ENCODE measurements at regions not wholly inside any gene's neighbourhood (a gene's known extent, or its start where the extent isn't known, plus 50 kb on each side); places are given as distances from the start of the nearest gene placed in this dataset.

DNA sequence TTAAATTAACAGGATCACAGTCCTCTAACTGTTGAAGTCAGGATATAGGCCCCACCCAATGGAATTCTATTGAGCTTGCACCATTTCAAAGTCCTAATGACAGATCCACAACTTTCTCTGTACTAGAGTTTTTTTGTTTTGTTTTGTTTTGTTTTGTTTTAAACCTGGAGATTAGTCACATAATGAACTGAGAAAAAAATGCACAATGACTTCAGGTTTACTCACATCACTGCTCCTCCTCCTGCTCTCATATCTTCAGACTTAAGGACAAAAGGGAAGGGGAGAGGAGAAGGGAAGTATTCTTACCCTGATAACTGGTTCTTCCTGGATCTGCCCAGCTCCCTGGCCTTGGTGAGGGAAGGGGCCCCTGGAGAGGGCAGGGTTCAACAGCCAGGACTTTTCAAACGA lies 208.2 kb upstream of the EPHA4 start:
- TF ChIP-seq, protein P1, sequence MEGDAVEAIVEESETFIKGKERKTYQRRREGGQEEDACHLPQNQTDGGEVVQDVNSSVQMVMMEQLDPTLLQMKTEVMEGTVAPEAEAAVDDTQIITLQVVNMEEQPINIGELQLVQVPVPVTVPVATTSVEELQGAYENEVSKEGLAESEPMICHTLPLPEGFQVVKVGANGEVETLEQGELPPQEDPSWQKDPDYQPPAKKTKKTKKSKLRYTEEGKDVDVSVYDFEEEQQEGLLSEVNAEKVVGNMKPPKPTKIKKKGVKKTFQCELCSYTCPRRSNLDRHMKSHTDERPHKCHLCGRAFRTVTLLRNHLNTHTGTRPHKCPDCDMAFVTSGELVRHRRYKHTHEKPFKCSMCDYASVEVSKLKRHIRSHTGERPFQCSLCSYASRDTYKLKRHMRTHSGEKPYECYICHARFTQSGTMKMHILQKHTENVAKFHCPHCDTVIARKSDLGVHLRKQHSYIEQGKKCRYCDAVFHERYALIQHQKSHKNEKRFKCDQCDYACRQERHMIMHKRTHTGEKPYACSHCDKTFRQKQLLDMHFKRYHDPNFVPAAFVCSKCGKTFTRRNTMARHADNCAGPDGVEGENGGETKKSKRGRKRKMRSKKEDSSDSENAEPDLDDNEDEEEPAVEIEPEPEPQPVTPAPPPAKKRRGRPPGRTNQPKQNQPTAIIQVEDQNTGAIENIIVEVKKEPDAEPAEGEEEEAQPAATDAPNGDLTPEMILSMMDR (conservative IDR thresholded peaks at IDR 0.05), result no peak
- no peak for TF ChIP-seq EZH2 (IDR thresholded peaks at IDR 0.05; ENCODE audit: low read depth)

Measured in PC-9 (cell line).